CD14-positive monocyte (primary cell): ENCODE measurements at regions not wholly inside any gene's neighbourhood (a gene's known extent, or its start where the extent isn't known, plus 50 kb on each side); places are given as distances from the start of the nearest gene placed in this dataset.

ENCODE experiments used
- DNase-seq, 3 donors: peaks; one replicate each; pipeline ENCODE4 v3.0.0-alpha.2; 2011 to 2022
- H2AFZ ChIP-seq: 2 replicates; pipeline ENCODE4 v1.6.0; 2012; ENCODE audit warnings: mild to moderate bottlenecking, low read depth, low read length, inconsistent platforms; ENCODE audit not compliant: insufficient read depth, poor library complexity, severe bottlenecking
- H3K27ac ChIP-seq, 2 donors: 1 replicate in 1 of 2; 2 replicates in 1 of 2; pipeline ENCODE4 v1.5.1; 2012 to 2013; ENCODE audit warnings: low read length in 2 of 2, control low read depth in 1 of 2, inconsistent platforms in 1 of 2, low read depth in 1 of 2, mild to moderate bottlenecking in 1 of 2
- H3K27me3 ChIP-seq, 2 donors: one replicate each; pipeline versions ENCODE4 v1.6.0 to v1.6.1; 2011 to 2013; ENCODE audit warnings: low read length in 2 of 2; ENCODE audit not compliant: control insufficient read depth in 2 of 2, insufficient read depth in 2 of 2
- H3K36me3 ChIP-seq, 2 donors: replicated peaks in 1 of 2; 1 replicate in 1 of 2; 2 replicates in 1 of 2; pipeline versions ENCODE4 v1.5.1 to v1.6.1; 2012 to 2013; ENCODE audit warnings: low read length in 2 of 2, control low read depth in 1 of 2, inconsistent platforms in 1 of 2, mild to moderate bottlenecking in 1 of 2; ENCODE audit not compliant: insufficient read depth in 2 of 2, control insufficient read depth in 1 of 2
- H3K4me1 ChIP-seq, 2 donors: 1 replicate in 1 of 2; 2 replicates in 1 of 2; pipeline versions ENCODE4 v1.5.1 to v1.6.1; 2012 to 2013; ENCODE audit warnings: low read length in 2 of 2, control low read depth in 1 of 2, inconsistent platforms in 1 of 2, mild to moderate bottlenecking in 1 of 2, moderate library complexity in 1 of 2; ENCODE audit not compliant: insufficient read depth in 2 of 2, control insufficient read depth in 1 of 2
- H3K4me2 ChIP-seq: replicated peaks from 2 replicates; pipeline ENCODE3; 2012; ENCODE audit warnings: low read length, moderate library complexity, mild to moderate bottlenecking; ENCODE audit not compliant: poor library complexity, severe bottlenecking; ENCODE audit errors: extremely low read depth
- H3K4me3 ChIP-seq, 3 experiments: fragments of 200-600 bp in 1 of 3; sonication (generic) in 1 of 3; replicated peaks in 1 of 3; 1 replicate in 2 of 3; 2 replicates in 1 of 3; pipeline ENCODE4 v1.5.1; 2011 to 2013; ENCODE audit warnings: low read length in 3 of 3, mild to moderate bottlenecking in 3 of 3, control low read depth in 2 of 3, low read depth in 2 of 3, inconsistent platforms in 1 of 3, moderate library complexity in 1 of 3
- H3K79me2 ChIP-seq: 2 replicates; pipeline ENCODE4 v1.6.0; 2012; ENCODE audit warnings: mild to moderate bottlenecking, control low read depth, inconsistent platforms, low read length, moderate library complexity; ENCODE audit not compliant: insufficient read depth
- H3K9ac ChIP-seq: 2 replicates; pipeline ENCODE4 v1.6.0; 2017; ENCODE audit warnings: low read length, mild to moderate bottlenecking; ENCODE audit not compliant: insufficient read depth, poor library complexity, severe bottlenecking
- H3K9me3 ChIP-seq, 2 donors: replicated peaks in 1 of 2; 1 replicate in 1 of 2; 2 replicates in 1 of 2; pipeline versions ENCODE4 v1.5.1 to v1.6.1; 2012 to 2013; ENCODE audit warnings: low read length in 2 of 2, control low read depth in 1 of 2; ENCODE audit not compliant: control insufficient read depth in 1 of 2, insufficient read depth in 1 of 2
- H4K20me1 ChIP-seq: 2 replicates; pipeline ENCODE4 v1.6.0; 2012; ENCODE audit warnings: mild to moderate bottlenecking, low read length, control low read depth, moderate library complexity; ENCODE audit not compliant: insufficient read depth
- H3K27ac Mint-ChIP-seq, 7 donors: one replicate each; pipeline ENCODE4 v1.8.0; 2020; ENCODE audit warnings: mild to moderate bottlenecking in 7 of 7, mixed read lengths in 7 of 7, moderate library complexity in 6 of 7, inconsistent platforms in 2 of 7
- H3K27me3 Mint-ChIP-seq, 3 donors: one replicate each; pipeline ENCODE4 v1.8.0; 2021 to 2022; ENCODE audit warnings: low read depth in 3 of 3, mild to moderate bottlenecking in 3 of 3, mixed read lengths in 3 of 3, moderate library complexity in 3 of 3, inconsistent platforms in 1 of 3
- H3K36me3 Mint-ChIP-seq, 2 donors: one replicate each; pipeline ENCODE4 v1.8.0; 2020; ENCODE audit warnings: mixed read lengths in 2 of 2, inconsistent platforms in 1 of 2, mild to moderate bottlenecking in 1 of 2
- H3K4me1 Mint-ChIP-seq: one replicate; pipeline ENCODE4 v1.8.0; 2020; ENCODE audit warnings: mild to moderate bottlenecking, mixed read lengths
- H3K4me3 Mint-ChIP-seq, 2 donors: one replicate each; pipeline ENCODE4 v1.8.0; 2020; ENCODE audit warnings: mild to moderate bottlenecking in 2 of 2, mixed read lengths in 2 of 2, moderate library complexity in 1 of 2
- H3K9me3 Mint-ChIP-seq, 7 donors: one replicate each; pipeline ENCODE4 v1.8.0; 2020 to 2022; ENCODE audit warnings: mixed read lengths in 7 of 7, mild to moderate bottlenecking in 6 of 7, moderate library complexity in 6 of 7, inconsistent platforms in 2 of 7
- WGBS: methylation state at CpG from one replicate; pipeline ENCODE4 v1.1.5; 2013; ENCODE audit warnings: missing lambda C conversion rate; ENCODE audit not compliant: insufficient coverage; 5-methylcytosine and 5-hydroxymethylcytosine counted together
- intact Hi-C, 2 donors: fragments of 100-400 bp; cut with micrococcal nuclease; formaldehyde crosslinking; loops; one replicate each; pipeline versions ENCODE4 v1.15.0 to v1.15.1; 2023
- TF ChIP-seq, protein P1 (sequence below): fragments of 200-600 bp; IDR thresholded peaks from one replicate; pipeline ENCODE4 v1.8.0; 2022; ENCODE audit warnings: antibody characterized with exemption, mild to moderate bottlenecking

DNA sequence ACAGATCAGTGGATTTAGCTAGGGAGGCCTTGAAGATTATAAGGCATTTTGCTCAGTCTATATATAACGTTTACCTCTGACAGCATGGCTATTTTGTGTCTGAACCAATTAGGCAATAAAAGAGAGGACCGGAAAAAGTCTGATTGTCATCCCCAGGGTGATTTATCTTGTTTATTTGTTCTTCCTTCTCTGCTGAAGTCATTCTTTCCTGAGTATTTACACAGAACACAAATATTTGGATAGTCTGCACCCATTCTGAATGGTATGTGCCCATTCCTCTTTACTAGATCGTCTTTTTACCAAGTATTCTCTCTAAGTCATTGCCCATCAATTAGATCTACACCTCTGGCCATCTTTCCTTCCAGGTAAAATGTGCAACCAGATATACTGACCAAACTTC is 1602.9 kb downstream of the KCNT2 start:
- H4K20me1 ChIP-seq = no peaks in the 10 kb centered on the region
- H3K27me3 Mint-ChIP-seq = no peaks in the 10 kb centered on the region
- intact Hi-C loops = no loop called here
- no peak overlapping the region for H3K27ac Mint-ChIP-seq
- H3K4me1 ChIP-seq = no peaks in the 10 kb centered on the region
- TF ChIP-seq, protein P1, sequence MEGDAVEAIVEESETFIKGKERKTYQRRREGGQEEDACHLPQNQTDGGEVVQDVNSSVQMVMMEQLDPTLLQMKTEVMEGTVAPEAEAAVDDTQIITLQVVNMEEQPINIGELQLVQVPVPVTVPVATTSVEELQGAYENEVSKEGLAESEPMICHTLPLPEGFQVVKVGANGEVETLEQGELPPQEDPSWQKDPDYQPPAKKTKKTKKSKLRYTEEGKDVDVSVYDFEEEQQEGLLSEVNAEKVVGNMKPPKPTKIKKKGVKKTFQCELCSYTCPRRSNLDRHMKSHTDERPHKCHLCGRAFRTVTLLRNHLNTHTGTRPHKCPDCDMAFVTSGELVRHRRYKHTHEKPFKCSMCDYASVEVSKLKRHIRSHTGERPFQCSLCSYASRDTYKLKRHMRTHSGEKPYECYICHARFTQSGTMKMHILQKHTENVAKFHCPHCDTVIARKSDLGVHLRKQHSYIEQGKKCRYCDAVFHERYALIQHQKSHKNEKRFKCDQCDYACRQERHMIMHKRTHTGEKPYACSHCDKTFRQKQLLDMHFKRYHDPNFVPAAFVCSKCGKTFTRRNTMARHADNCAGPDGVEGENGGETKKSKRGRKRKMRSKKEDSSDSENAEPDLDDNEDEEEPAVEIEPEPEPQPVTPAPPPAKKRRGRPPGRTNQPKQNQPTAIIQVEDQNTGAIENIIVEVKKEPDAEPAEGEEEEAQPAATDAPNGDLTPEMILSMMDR = no peak
- no peak overlapping the region for H3K4me2 ChIP-seq
- no peaks in the 10 kb centered on the region for H3K27me3 ChIP-seq
- no peak overlapping the region for H3K4me3 ChIP-seq
- H3K9me3 Mint-ChIP-seq = peaks cover 0 to 15% (median 2%) of the 10 kb centered on the region in 7 donors
- no peaks in the 10 kb centered on the region for H3K79me2 ChIP-seq
- no peaks in the 10 kb centered on the region for H3K36me3 ChIP-seq
- no peak overlapping the region for H3K9ac ChIP-seq
- 60% methylated on average over 1 of the region's 3 CpGs for WGBS
- H2AFZ ChIP-seq = no peak overlapping the region
- H3K4me3 Mint-ChIP-seq = no peak overlapping the region
- DNase-seq = no peak
- H3K9me3 ChIP-seq = peaks cover 7 to 17% of the 10 kb centered on the region in 2 donors
- H3K27ac ChIP-seq = no peak overlapping the region
- H3K4me1 Mint-ChIP-seq = no peaks in the 10 kb centered on the region
- H3K36me3 Mint-ChIP-seq = no peaks in the 10 kb centered on the region

DNA sequence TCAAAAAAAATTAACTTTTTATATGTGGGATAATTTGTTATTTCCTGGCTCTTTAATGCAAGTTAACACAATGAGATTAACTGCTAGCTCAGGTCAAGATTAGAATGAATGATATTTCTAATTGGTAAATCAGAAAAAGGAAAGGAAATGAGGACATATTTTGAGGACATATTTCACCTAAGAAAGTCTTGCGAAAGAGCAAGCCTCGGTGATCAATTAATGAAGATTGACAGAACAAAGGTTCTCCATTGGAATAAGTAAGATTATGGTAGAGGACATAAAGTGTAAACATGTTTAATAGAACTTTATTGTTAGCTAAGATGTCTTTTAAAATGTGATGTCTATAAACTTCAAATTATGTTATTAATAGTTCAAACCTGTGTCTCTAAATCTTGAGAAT is 1617.8 kb downstream of the KCNT2 start:
- H3K4me1 ChIP-seq = no peaks in the 10 kb centered on the region
- H3K27ac ChIP-seq = no peak overlapping the region
- H3K27ac Mint-ChIP-seq = no peak overlapping the region
- no peaks in the 10 kb centered on the region for H3K36me3 ChIP-seq
- no peak overlapping the region for H3K4me2 ChIP-seq
- no peak for DNase-seq
- intact Hi-C loops = no loop called here
- H3K27me3 Mint-ChIP-seq = no peaks in the 10 kb centered on the region
- no peaks in the 10 kb centered on the region for H4K20me1 ChIP-seq
- no peak overlapping the region for H3K4me3 Mint-ChIP-seq
- WGBS = 100% methylated on average over 2 of the region's 2 CpGs
- TF ChIP-seq, protein P1 = no peak
- no peak overlapping the region for H2AFZ ChIP-seq
- H3K36me3 Mint-ChIP-seq = no peaks in the 10 kb centered on the region
- no peaks in the 10 kb centered on the region for H3K79me2 ChIP-seq
- H3K9me3 ChIP-seq = peaks cover 0 to 2% of the 10 kb centered on the region in 2 donors
- H3K4me1 Mint-ChIP-seq = no peaks in the 10 kb centered on the region
- H3K9me3 Mint-ChIP-seq = peaks cover 0 to 3% (median 0%) of the 10 kb centered on the region in 7 donors
- no peaks in the 10 kb centered on the region for H3K27me3 ChIP-seq
- H3K9ac ChIP-seq = no peak overlapping the region
- H3K4me3 ChIP-seq = no peak overlapping the region
